HCT116 (cell line): ENCODE measurements at regions not wholly inside any gene's neighbourhood (a gene's known extent, or its start where the extent isn't known, plus 50 kb on each side); places are given as distances from the start of the nearest gene placed in this dataset.
"Not testable (repeated sequence)": the region's sequence is repeated elsewhere in the genome, so short reads cannot be mapped to it uniquely, and the experiment has no call there.

Source experiments
- ATAC-seq: fragments of 200-7000 bp; cut with Tn5 transposase; 2 replicates; pipeline ENCODE4 v1.9.1; 2020; ENCODE audit warnings: mild to moderate bottlenecking, moderate library complexity
- BruUV-seq: library from RNA; stranded (reverse); fragments of 400-500 nt; replicated peaks from 2 replicates; lab custom pipeline; 2021; lab: Mats Ljungman, UMichigan
- CTCF ChIA-PET: fragments of 300-600 bp; sonication (Branson Sonifier 250); formaldehyde crosslinking; loops from one replicate; lab custom pipeline; 2021; ENCODE audit warnings: antibody characterized with exemption; lab: Charles Lee
- POLR2A ChIA-PET: fragments of 300-600, 350-600 bp; sonication (Branson Sonifier 250); formaldehyde crosslinking; loops from one replicate; lab custom pipeline; 2021; ENCODE audit warnings: antibody characterized with exemption; lab: Charles Lee
- RAD21 ChIA-PET, 2 experiments: fragments of 300-600 bp; sonication (Branson Sonifier 250); formaldehyde crosslinking; loops; one replicate each; lab custom pipeline; 2023; ENCODE audit warnings: low total read pairs in 2 of 2; ENCODE audit not compliant: uncharacterized antibody in 2 of 2, unreplicated experiment in 2 of 2, low non-redundant PET in 1 of 2; lab: Charles Lee
- DNase-seq: peaks from one replicate; pipeline ENCODE4 v3.0.0-alpha.2; 2010; ENCODE audit warnings: low read depth, low spot score
- H2AFZ ChIP-seq: fragments of 200-600 bp; shearing (Covaris generic), sonication (generic); 2 replicates; pipeline ENCODE4 v1.6.1; 2017; ENCODE audit warnings: low read depth, mixed run types, mixed read lengths, antibody characterized with exemption, low read length; ENCODE audit not compliant: poor library complexity, severe bottlenecking
- H3K27ac ChIP-seq: 2 replicates; pipeline ENCODE4 v1.5.1; 2012; ENCODE audit warnings: low read depth, low read length
- H3K27me3 ChIP-seq: fragments of 200-600 bp; sonication (generic); 2 replicates; pipeline ENCODE4 v1.6.1; 2016; ENCODE audit warnings: mixed run types, low read length, mixed read lengths; ENCODE audit not compliant: insufficient read depth
- H3K36me3 ChIP-seq, 2 experiments: fragments of 200-500 bp in 1 of 2; fragments of 200-600 bp in 1 of 2; sonication (Bioruptor generic) in 1 of 2; sonication (generic) in 1 of 2; 2 replicates each; pipeline versions ENCODE4 v1.5.1 to v1.6.1; 2014 to 2016; ENCODE audit warnings: low read length in 2 of 2, inconsistent platforms in 1 of 2, mixed read lengths in 1 of 2, mixed run types in 1 of 2; ENCODE audit not compliant: insufficient read depth in 2 of 2, control insufficient read depth in 1 of 2
- H3K4me1 ChIP-seq, 2 experiments: fragments of 200-600 bp in 1 of 2; sonication (generic) in 1 of 2; 2 replicates each; pipeline versions ENCODE4 v1.5.1 to v1.6.1; 2012 to 2017; ENCODE audit warnings: low read length in 2 of 2, inconsistent platforms in 1 of 2, mild to moderate bottlenecking in 1 of 2, mixed read lengths in 1 of 2, mixed run types in 1 of 2, moderate library complexity in 1 of 2; ENCODE audit not compliant: insufficient read depth in 2 of 2, control insufficient read depth in 1 of 2
- H3K4me2 ChIP-seq: fragments of 200-600 bp; sonication (generic); 2 replicates; pipeline ENCODE4 v1.6.1; 2017; ENCODE audit warnings: mixed run types, low read length, mixed read lengths
- H3K4me3 ChIP-seq, 2 experiments: fragments of 200-600 bp in 1 of 2; sonication (generic) in 1 of 2; replicated peaks in 1 of 2; 2 replicates each; pipeline ENCODE4 v1.5.1; 2011 to 2016; ENCODE audit warnings: low read length in 2 of 2, control low read depth in 1 of 2, low read depth in 1 of 2, mild to moderate bottlenecking in 1 of 2, mixed read lengths in 1 of 2, mixed run types in 1 of 2
- H3K79me2 ChIP-seq: fragments of 200-600 bp; sonication (generic); 2 replicates; pipeline ENCODE4 v1.6.1; 2017; ENCODE audit warnings: mild to moderate bottlenecking, mixed run types, low read length, moderate library complexity, mixed read lengths; ENCODE audit not compliant: insufficient read depth
- H3K9ac ChIP-seq: fragments of 200-600 bp; sonication (generic); 2 replicates; pipeline ENCODE4 v1.6.1; 2016; ENCODE audit warnings: low read length, mixed read lengths
- H3K9me2 ChIP-seq: fragments of 200-600 bp; sonication (generic), shearing (Covaris generic); 2 replicates; pipeline ENCODE4 v1.6.1; 2017; ENCODE audit warnings: mixed run types, mild to moderate bottlenecking, moderate library complexity; ENCODE audit not compliant: insufficient read depth
- H3K9me3 ChIP-seq, 2 experiments: fragments of 200-500 bp in 1 of 2; fragments of 200-600 bp in 1 of 2; sonication (Bioruptor generic) in 1 of 2; sonication (generic) in 1 of 2; 2 replicates each; pipeline ENCODE4 v1.6.1; 2014 to 2017; ENCODE audit warnings: low read length in 2 of 2, mixed read lengths in 2 of 2, inconsistent platforms in 1 of 2, low read depth in 1 of 2, mild to moderate bottlenecking in 1 of 2, mixed run types in 1 of 2, moderate library complexity in 1 of 2; ENCODE audit not compliant: control insufficient read depth in 1 of 2, insufficient read depth in 1 of 2
- H4K20me1 ChIP-seq: fragments of 200-600 bp; sonication (generic), shearing (Covaris generic); 2 replicates; pipeline ENCODE4 v1.6.1; 2017; ENCODE audit warnings: mixed run types, mild to moderate bottlenecking, moderate library complexity; ENCODE audit not compliant: insufficient read depth
- ATF3 ChIP-seq: IDR thresholded peaks from 2 replicates; pipeline ENCODE4 v1.6.1; 2012
- ELF1 ChIP-seq: IDR thresholded peaks from 2 replicates; pipeline ENCODE4 v1.6.1; 2012; ENCODE audit warnings: low read depth, borderline replicate concordance
- EZH2phosphoT487 ChIP-seq: fragments of 200-600 bp; IDR thresholded peaks from 2 replicates; pipeline ENCODE4 v1.6.1; 2018; ENCODE audit warnings: antibody characterized with exemption, borderline replicate concordance
- REST ChIP-seq: IDR thresholded peaks from 2 replicates; pipeline ENCODE4 v1.6.1; 2012; ENCODE audit warnings: low read depth
- SIN3A ChIP-seq: IDR thresholded peaks from 2 replicates; pipeline ENCODE4 v1.6.1; 2012; ENCODE audit warnings: low read depth
- YY1 ChIP-seq: IDR thresholded peaks from 2 replicates; pipeline ENCODE4 v1.6.1; 2011; ENCODE audit warnings: low read length, low read depth, moderate library complexity, mild to moderate bottlenecking; ENCODE audit not compliant: insufficient replicate concordance; ENCODE audit errors: extremely low read depth
- ZBTB33 ChIP-seq: IDR thresholded peaks from 2 replicates; pipeline ENCODE4 v1.6.1; 2011; ENCODE audit warnings: mild to moderate bottlenecking, low read length, moderate library complexity; ENCODE audit not compliant: insufficient replicate concordance; ENCODE audit errors: extremely low read depth
- intact Hi-C: fragments of 100-400 bp; cut with micrococcal nuclease; formaldehyde crosslinking; loops from 2 replicates; pipeline ENCODE4 v1.10.0; 2022

GRCh38 chr3:110687138-110687537 lies 384.5 kb upstream of the NECTIN3 start:
- Histone ChIP-seq H2AFZ (no peak overlapping the region), H3K9me2 (no peaks in the 10 kb centered on the region), H3K36me3 (no peaks in the 10 kb centered on the region), H3K9me3 (no peaks in the 10 kb centered on the region), H3K4me2 (no peak overlapping the region), H3K4me3 (no peak overlapping the region), H3K4me1 (no peaks in the 10 kb centered on the region), H3K9ac (no peak overlapping the region), H3K79me2 (no peaks in the 10 kb centered on the region), H4K20me1 (no peaks in the 10 kb centered on the region), H3K27me3 (no peaks in the 10 kb centered on the region), H3K27ac (no peak overlapping the region)
- BruUV-seq, result no TSS peak
- ATAC-seq (no peak), DNase-seq (no peak)
- ChIA-PET RAD21 (no interaction called here), CTCF (no interaction called here), POLR2A (no interaction called here)
- TF ChIP-seq ATF3 (no peak), SIN3A (no peak), REST (no peak), EZH2phosphoT487 (no peak), ELF1 (no peak), YY1 (no peak)
- intact Hi-C loops, result no loop called here

- Histone ChIP-seq H4K20me1 (no peaks in the 10 kb centered on the region), H3K27me3 (no peaks in the 10 kb centered on the region), H3K4me3 (no peak overlapping the region), H3K9me3 (no peaks in the 10 kb centered on the region), H3K27ac (no peak overlapping the region), H2AFZ (peak overlapping the region; percentile 48), H3K36me3 (no peaks in the 10 kb centered on the region), H3K4me1 (no peaks in the 10 kb centered on the region), H3K9me2 (no peaks in the 10 kb centered on the region; the same call in 1 of the 2 replicates), H3K4me2 (no peak overlapping the region), H3K9ac (no peak overlapping the region), H3K79me2 (no peaks in the 10 kb centered on the region)
- POLR2A ChIA-PET, result no interaction called here
- no peak for TF ChIP-seq ZBTB33
- no TSS peak for BruUV-seq
- intact Hi-C loops, result no loop called here
- RAD21 ChIA-PET, result no interaction called here
- CTCF ChIA-PET, result no interaction called here
- ATAC-seq, result no peak
- no peak for DNase-seq
Measured at GRCh38 chr3:110697961-110698360, 373.7 kb upstream of the NECTIN3 start.

- H4K20me1 ChIP-seq, H3K4me1 ChIP-seq, DNase-seq, H3K27ac ChIP-seq, H3K36me3 ChIP-seq, CTCF ChIA-PET, RAD21 ChIA-PET, BruUV-seq, H3K9me3 ChIP-seq, H3K4me2 ChIP-seq, H2AFZ ChIP-seq, H3K4me3 ChIP-seq, H3K27me3 ChIP-seq, H3K79me2 ChIP-seq, ATAC-seq, POLR2A ChIA-PET, H3K9ac ChIP-seq, H3K9me2 ChIP-seq, intact Hi-C loops: not testable (repeated sequence)
Measured at GRCh38 chr3:110704332-110704731, 367.3 kb upstream of the NECTIN3 start.
